ENCODE measurements at regions not wholly inside any gene's neighbourhood (a gene's known extent, or its start where the extent isn't known, plus 50 kb on each side); places are given as distances from the start of the nearest gene placed in this dataset.

DNA sequence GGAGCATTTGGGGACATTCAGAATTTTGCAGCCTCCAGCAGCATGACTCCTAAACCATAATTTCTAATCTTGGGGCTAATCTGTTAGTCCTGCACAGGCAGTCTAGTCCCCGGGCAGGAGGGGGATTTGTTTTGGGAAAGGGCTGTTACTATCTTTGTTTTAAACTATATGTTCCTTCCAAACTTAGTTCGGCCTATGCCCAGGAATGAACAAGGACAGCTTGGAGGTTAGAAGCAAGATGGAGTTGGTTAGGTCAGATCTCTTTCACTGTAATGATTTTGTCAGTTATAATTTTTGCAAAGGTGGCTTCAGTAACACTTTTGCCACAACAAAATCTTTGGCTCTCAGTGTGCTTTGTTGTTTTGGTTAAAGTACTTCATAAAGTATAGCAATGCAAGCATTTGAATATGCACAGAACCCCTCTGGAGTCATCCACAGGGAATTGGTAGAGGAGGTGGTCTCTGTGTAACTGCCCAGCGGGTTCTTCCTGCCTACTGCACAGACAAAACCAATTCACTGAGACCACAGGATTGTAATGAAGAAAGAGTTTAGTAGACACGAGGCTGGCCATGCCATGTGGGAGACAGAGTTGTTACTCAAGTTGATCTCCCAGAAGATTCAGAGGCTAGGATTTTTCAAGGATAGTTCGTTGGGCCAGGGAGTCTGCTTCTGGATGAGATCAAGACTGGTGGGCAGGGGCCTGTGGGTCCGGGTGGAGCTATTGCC, 224.1 kb upstream of the MYLIP start:
- H3K4me3 Mint-ChIP-seq, result no peak overlapping the region
- H3K27me3 Mint-ChIP-seq (ENCODE audit: low read depth in 3 of 3), result peaks cover 0 to 1% (median 0%) of the 10 kb centered on the region in 3 donors
- TF ChIP-seq, protein P1, sequence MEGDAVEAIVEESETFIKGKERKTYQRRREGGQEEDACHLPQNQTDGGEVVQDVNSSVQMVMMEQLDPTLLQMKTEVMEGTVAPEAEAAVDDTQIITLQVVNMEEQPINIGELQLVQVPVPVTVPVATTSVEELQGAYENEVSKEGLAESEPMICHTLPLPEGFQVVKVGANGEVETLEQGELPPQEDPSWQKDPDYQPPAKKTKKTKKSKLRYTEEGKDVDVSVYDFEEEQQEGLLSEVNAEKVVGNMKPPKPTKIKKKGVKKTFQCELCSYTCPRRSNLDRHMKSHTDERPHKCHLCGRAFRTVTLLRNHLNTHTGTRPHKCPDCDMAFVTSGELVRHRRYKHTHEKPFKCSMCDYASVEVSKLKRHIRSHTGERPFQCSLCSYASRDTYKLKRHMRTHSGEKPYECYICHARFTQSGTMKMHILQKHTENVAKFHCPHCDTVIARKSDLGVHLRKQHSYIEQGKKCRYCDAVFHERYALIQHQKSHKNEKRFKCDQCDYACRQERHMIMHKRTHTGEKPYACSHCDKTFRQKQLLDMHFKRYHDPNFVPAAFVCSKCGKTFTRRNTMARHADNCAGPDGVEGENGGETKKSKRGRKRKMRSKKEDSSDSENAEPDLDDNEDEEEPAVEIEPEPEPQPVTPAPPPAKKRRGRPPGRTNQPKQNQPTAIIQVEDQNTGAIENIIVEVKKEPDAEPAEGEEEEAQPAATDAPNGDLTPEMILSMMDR (IDR thresholded peaks at IDR 0.05), result no peak
- Histone ChIP-seq H3K36me3 (replicated peaks in 1 of 2; ENCODE audit: control insufficient read depth in 1 of 2, insufficient read depth in 2 of 2, low read length in 2 of 2) (no peaks in the 10 kb centered on the region), H3K27me3 (ENCODE audit: control insufficient read depth in 2 of 2, insufficient read depth in 2 of 2, low read length in 2 of 2) (no peaks in the 10 kb centered on the region), H3K79me2 (ENCODE audit: insufficient read depth, low read length) (no peaks in the 10 kb centered on the region), H4K20me1 (ENCODE audit: insufficient read depth, low read length) (no peaks in the 10 kb centered on the region), H3K27ac (ENCODE audit: low read depth in 1 of 2, low read length in 2 of 2) (peak overlapping the region in 1 of 2 donors; percentile 81), H3K9me3 (replicated peaks in 1 of 2; ENCODE audit: control insufficient read depth in 1 of 2, insufficient read depth in 1 of 2, low read length in 2 of 2) (no peaks in the 10 kb centered on the region), H3K4me3 (replicated peaks in 1 of 3; ENCODE audit: low read depth in 2 of 3, low read length in 3 of 3) (no peak overlapping the region), H3K4me2 (replicated peaks; ENCODE audit: extremely low read depth, low read length, poor library complexity, severe bottlenecking) (peak overlapping the region; percentile 43), H3K4me1 (ENCODE audit: control insufficient read depth in 1 of 2, insufficient read depth in 2 of 2, low read length in 2 of 2) (peaks cover 56 to 60% of the 10 kb centered on the region in 2 donors), H2AFZ (ENCODE audit: insufficient read depth, low read depth, low read length, poor library complexity, severe bottlenecking) (no peak overlapping the region), H3K9ac (ENCODE audit: insufficient read depth, low read length, poor library complexity, severe bottlenecking) (no peak overlapping the region)
- H3K27ac Mint-ChIP-seq, result peak overlapping the region in 6 of 7 donors; percentile 46 to 92 (median 78)
- H3K36me3 Mint-ChIP-seq, result peaks cover 0 to 2% of the 10 kb centered on the region in 2 donors
- no peak for DNase-seq
- WGBS (ENCODE audit: insufficient coverage), result 51% methylated on average over 3 of the region's 6 CpGs
- peaks cover 0 to 6% (median 2%) of the 10 kb centered on the region in 7 donors for H3K9me3 Mint-ChIP-seq
- H3K4me1 Mint-ChIP-seq, result peaks cover 60% of the 10 kb centered on the region
- intact Hi-C loops (cut with micrococcal nuclease), result loop anchor here in 1 of 2 donors (5.0 to 10.0 kb wide), 2 partner anchors 33 to 230 kb away; no protein-coding TSS in a partner anchor

DNA sequence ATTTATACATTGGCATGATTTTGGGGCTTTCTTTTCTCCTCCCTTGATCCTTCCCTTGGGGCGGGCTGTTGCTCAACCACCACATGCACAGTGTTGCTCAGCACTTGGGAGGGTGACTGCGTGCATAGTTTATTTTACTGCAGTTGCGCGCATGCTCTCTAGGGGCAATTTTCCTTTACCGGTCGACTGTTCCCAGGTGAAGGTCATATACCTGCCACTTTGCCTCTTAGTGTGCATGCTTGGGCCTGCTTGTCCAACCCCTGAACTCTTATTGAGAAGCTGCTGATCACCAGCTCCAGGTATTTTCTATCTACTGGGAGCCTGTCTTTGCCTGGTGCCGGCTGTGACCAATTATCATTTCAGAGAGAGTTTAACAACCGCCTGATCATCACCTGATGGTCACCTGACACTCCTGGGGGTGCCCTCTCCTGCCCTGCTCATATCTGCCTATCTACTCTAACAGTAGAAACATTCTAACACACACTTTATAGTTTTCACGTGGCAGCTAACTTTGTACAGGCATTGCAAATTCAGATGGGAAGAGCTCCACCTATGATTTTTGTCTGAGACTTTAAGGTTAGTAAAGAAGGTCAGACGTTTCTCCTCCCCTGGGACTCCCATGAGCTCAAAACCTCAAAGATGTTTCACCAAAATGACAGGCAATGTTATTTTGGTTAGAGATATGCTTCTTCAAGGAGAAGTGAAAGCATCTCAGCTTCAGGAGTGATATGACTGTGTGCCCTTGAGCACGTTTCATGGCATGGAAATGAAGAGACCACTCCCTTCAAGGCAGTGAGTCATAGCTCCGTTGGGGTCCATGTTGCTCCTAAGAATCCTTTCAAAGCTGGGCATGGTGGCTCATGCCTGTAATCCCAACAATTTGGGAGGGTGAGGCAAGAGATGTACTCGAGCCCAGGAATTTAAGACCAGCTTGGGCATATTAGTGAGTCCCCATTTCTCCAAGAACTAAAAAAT, 227.5 kb upstream of the MYLIP start:
- TF ChIP-seq, protein P1 (IDR thresholded peaks at IDR 0.05), result peak; percentile 53
- H3K9ac ChIP-seq (ENCODE audit: insufficient read depth, low read length, poor library complexity, severe bottlenecking), result peak overlapping the region; percentile 76
- Mint-ChIP-seq H3K36me3 (peaks cover 0 to 2% of the 10 kb centered on the region in 2 donors), H3K4me3 (peak overlapping the region; percentile 69 to 88), H3K4me1 (peaks cover 62% of the 10 kb centered on the region), H3K9me3 (peaks cover 0 to 6% (median 2%) of the 10 kb centered on the region in 7 donors), H3K27ac (peak overlapping the region; percentile 92 to 98 (median 96)), H3K27me3 (ENCODE audit: low read depth in 3 of 3) (peaks cover 0 to 1% (median 0%) of the 10 kb centered on the region in 3 donors)
- peak; percentile 83 to 90 (median 86) for DNase-seq
- peak overlapping the region; percentile 25 to 64 (median 31) for H3K4me3 ChIP-seq (replicated peaks in 1 of 3; ENCODE audit: low read depth in 2 of 3, low read length in 3 of 3)
- peak overlapping the region; percentile 85 to 96 for H3K27ac ChIP-seq (ENCODE audit: low read depth in 1 of 2, low read length in 2 of 2)
- no peaks in the 10 kb centered on the region for H3K9me3 ChIP-seq (replicated peaks in 1 of 2; ENCODE audit: control insufficient read depth in 1 of 2, insufficient read depth in 1 of 2, low read length in 2 of 2)
- no peaks in the 10 kb centered on the region for H4K20me1 ChIP-seq (ENCODE audit: insufficient read depth, low read length)
- H3K36me3 ChIP-seq (replicated peaks in 1 of 2; ENCODE audit: control insufficient read depth in 1 of 2, insufficient read depth in 2 of 2, low read length in 2 of 2), result no peaks in the 10 kb centered on the region
- 3% methylated on average over 10 of the region's 13 CpGs for WGBS (ENCODE audit: insufficient coverage)
- H3K4me2 ChIP-seq (replicated peaks; ENCODE audit: extremely low read depth, low read length, poor library complexity, severe bottlenecking), result peak overlapping the region; percentile 66
- H3K27me3 ChIP-seq (ENCODE audit: control insufficient read depth in 2 of 2, insufficient read depth in 2 of 2, low read length in 2 of 2), result no peaks in the 10 kb centered on the region
- H3K79me2 ChIP-seq (ENCODE audit: insufficient read depth, low read length), result no peaks in the 10 kb centered on the region
- peaks cover 54 to 58% of the 10 kb centered on the region in 2 donors for H3K4me1 ChIP-seq (ENCODE audit: control insufficient read depth in 1 of 2, insufficient read depth in 2 of 2, low read length in 2 of 2)
- H2AFZ ChIP-seq (ENCODE audit: insufficient read depth, low read depth, low read length, poor library complexity, severe bottlenecking), result no peak overlapping the region
- intact Hi-C loops (cut with micrococcal nuclease), result loop anchor here in 1 of 2 donors (10.0 kb wide), 1 partner anchor 233 kb away; no protein-coding TSS in a partner anchor

Measured in CD14-positive monocyte (primary cell).